GM18507 (cell line): ENCODE measurements at regions not wholly inside any gene's neighbourhood (a gene's known extent, or its start where the extent isn't known, plus 50 kb on each side); places are given as distances from the start of the nearest gene placed in this dataset.

Source experiments
- DNase-seq: peaks from one replicate; pipeline ENCODE4 v3.0.0; 2011; ENCODE audit warnings: low read depth; ENCODE audit not compliant: insufficient read length; ENCODE audit errors: extremely low spot score
- FAIRE-seq: peaks from 2 replicates; lab custom pipeline; 2011; peaks lifted over from hg19 to GRCh38; lab: Jason Lieb, UNC

DNA sequence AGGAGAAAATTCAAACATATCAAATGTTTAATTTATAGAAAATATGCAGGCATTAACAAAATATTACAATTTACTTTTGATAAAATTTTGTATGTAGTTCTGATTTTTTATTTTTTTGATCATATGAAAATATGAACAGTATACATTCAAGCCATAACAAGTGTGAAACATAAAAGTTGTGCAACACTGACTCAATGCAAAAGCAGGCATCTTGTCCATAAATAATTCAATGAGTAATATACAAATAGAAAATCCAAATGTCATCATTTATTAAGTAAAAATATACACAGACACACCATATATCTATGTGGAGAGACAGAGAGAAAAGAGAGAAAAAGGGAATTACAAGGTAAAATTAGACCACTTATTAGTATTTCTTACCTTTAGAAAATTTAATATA lies 1183.9 kb downstream of the SLITRK1 start:
- FAIRE-seq = no peak

GRCh38 chr13:82693607-82694006 lies 1188.7 kb downstream of the SLITRK1 start:
- FAIRE-seq (no peak), DNase-seq (no peak)

More for the DNA sequence above, 1183.9 kb downstream of the SLITRK1 start:
- no peak for DNase-seq

GRCh38 chr13:82688400-82688994 lies 1193.8 kb downstream of the SLITRK1 start:
- FAIRE-seq (no peak), DNase-seq (no peak)

- FAIRE-seq (no peak), DNase-seq (no peak)
Observed at GRCh38 chr13:82687884-82688283, 1194.4 kb downstream of the SLITRK1 start.

- DNase-seq (no peak), FAIRE-seq (no peak)
Observed at GRCh38 chr13:82681535-82681934, 1200.7 kb downstream of the SLITRK1 start.

GRCh38 chr13:82678052-82678451 lies 1204.2 kb downstream of the SLITRK1 start:
- DNase-seq (no peak), FAIRE-seq (no peak)

- no peak for DNase-seq
- FAIRE-seq = no peak
Observed at GRCh38 chr13:82675024-82675423, 1207.2 kb downstream of the SLITRK1 start.

GRCh38 chr13:82674546-82674945 lies 1207.7 kb downstream of the SLITRK1 start:
- FAIRE-seq (no peak), DNase-seq (no peak)

DNA sequence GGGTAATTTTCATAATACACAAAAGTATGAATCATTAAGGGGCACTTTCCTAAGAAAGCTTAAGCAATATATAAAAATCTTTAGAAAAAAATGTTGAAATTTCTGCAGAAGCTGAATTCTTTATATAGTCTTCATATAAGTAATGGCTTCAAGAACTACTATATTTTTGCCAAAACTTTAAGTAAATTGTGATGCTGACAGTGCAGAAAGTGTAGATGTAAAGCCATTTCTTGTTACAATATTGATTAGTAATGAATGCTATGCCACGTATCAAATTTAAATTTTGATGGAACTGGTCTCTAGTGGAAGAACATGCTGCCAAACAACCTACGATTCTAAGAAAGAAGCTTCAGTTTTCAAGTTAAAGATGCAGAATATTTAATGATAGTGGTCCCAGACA lies 1210.0 kb downstream of the SLITRK1 start:
- DNase-seq = no peak
- no peak for FAIRE-seq

GRCh38 chr13:82664183-82664582 lies 1218.1 kb downstream of the SLITRK1 start:
- DNase-seq = no peak
- FAIRE-seq = no peak

DNA sequence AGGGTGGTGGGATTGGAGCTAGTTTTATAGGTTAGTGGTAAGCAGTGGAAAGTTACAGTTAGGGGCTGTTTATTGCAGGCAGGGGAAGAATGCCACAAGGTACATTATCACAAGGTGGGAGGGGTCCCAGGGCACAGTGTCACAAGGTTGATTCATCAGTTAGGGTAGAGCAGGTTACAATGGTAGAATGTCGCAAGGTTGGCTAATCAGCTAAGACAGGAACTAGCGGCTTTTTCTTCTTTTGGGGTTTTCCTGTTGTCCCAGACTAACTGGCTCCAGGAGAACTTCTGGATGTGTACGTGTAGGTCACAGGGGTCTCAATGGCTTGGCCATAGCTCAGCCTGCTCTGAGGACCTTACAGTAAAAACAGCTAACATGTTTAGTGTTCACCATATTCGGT lies 1221.1 kb downstream of the SLITRK1 start:
- FAIRE-seq (no peak), DNase-seq (no peak)

GRCh38 chr13:82658811-82659210 lies 1223.5 kb downstream of the SLITRK1 start:
- DNase-seq = no peak
- no peak for FAIRE-seq

- no peak for FAIRE-seq
- DNase-seq = no peak
Observed at GRCh38 chr13:82657471-82657870, 1224.8 kb downstream of the SLITRK1 start.

DNA sequence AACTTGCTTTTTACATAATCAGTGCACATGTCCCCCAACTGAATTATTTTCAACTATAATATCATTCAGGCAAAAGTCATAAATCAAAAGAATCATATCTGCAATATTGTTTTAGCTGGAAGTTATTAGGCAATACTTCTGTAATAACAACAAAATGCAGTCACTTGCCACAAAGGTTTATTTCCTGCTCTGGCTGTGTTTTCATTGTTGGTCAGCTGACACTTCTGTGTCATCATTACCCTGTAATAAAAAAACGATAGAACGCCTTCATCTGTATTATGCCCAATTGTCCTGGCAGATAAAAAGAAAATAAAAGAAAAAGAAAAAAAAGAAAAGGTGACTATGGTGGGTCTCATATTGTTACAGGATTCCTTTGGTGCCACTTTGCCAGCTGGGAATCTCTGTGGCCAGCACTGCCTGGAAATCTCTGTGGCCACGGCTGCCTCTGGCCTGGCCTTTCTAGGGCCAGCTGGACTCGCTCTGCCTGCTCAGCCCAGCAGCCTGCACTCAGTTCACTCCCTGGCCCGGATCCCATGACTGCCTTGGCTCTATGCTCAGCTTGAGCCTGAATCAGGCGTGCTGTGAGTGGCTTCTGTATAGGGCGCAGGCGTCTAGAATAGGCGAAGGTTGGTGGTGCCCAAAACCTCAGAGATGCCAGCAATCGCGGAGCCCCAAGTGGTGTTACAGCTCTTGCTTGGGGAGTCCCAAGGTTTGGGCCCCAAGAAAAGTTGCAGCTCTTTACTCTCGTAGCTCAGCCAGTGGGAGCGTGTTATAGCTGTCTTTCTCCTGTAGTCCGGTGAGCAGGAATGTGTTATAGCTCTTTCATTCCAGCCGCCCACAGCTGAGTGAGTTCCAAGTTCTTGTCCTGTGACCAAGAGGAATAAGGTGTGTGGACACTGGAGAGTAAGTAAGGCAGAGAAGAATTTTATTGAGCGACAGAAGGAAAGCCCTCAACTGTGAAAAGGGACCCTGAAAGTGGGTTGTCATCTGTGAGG lies 1227.1 kb downstream of the SLITRK1 start:
- no peak for FAIRE-seq
- DNase-seq = no peak

GRCh38 chr13:82654143-82654542 lies 1228.1 kb downstream of the SLITRK1 start:
- no peak for DNase-seq
- no peak for FAIRE-seq

GRCh38 chr13:82647540-82647939 lies 1234.7 kb downstream of the SLITRK1 start:
- DNase-seq (no peak), FAIRE-seq (no peak)

DNA sequence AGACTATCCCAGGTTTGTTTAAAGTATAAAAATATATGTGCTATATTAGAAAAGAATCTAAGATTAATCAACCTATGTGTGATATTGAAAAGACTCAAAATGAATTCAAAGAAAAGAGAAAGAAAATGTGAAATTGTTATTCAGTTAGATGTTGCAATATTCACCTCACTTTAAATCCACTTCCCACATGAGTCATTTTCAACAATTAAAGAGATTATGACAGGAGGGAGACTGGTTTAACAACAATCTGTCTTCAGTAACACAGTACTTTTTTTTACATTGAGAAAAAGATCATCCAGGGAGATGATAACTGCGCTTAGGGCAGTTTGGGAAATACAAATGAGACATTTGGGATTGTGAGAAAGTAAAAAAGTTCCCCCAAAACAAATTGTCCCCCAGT lies 1246.2 kb downstream of the SLITRK1 start:
- FAIRE-seq = no peak
- DNase-seq = no peak

DNA sequence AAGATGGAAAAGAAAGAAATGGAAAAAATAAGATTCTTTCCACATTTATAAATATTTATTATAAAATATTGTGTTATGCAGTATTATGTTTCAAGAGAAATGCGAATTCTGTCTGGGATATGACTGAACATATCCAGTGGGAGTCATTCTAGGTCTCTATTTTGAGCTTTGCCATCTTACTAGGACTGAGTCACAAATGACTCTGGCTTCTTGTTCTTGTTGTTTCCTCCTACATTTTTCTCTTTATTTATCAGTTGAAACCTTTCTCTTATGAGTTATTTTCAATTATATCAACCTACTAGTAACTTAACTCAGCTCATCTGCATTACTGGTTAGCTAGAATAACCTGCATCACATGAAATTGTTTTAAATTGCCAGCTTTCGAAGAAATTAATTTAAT lies 1247.3 kb downstream of the SLITRK1 start:
- FAIRE-seq = no peak

DNA sequence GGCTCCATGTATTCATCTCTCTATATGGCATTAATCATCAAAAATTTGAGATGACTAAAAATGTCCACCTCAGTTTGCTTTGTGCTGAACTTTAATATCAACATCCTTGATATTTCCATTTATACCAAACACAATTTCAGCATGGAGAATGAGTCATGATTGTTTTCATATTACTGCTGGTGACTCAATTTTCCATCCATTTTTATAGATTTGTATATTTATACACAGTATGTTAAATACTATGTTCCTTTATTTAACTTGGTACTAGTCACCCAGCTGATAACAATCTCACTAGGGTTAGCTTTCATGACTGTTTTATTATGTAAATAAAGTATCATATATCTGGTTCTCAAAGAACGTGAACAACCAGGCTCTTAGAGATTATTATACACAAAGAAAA lies 1255.1 kb downstream of the SLITRK1 start:
- FAIRE-seq = no peak
- DNase-seq = no peak

More for the DNA sequence above, 1247.3 kb downstream of the SLITRK1 start:
- DNase-seq = no peak

- FAIRE-seq (no peak), DNase-seq (no peak)
Observed at GRCh38 chr13:82625717-82626116, 1256.6 kb downstream of the SLITRK1 start.

GRCh38 chr13:82615043-82615442 lies 1267.2 kb downstream of the SLITRK1 start:
- no peak for FAIRE-seq
- DNase-seq = no peak
